Non-pigmented ciliary epithelial cell (primary cell): ENCODE measurements at regions not wholly inside any gene's neighbourhood (a gene's known extent, or its start where the extent isn't known, plus 50 kb on each side); places are given as distances from the start of the nearest gene placed in this dataset.

ENCODE experiments used
- DNase-seq: peaks from one replicate; pipeline ENCODE4 v3.0.0-alpha.2; 2010; ENCODE audit warnings: low read depth

DNA sequence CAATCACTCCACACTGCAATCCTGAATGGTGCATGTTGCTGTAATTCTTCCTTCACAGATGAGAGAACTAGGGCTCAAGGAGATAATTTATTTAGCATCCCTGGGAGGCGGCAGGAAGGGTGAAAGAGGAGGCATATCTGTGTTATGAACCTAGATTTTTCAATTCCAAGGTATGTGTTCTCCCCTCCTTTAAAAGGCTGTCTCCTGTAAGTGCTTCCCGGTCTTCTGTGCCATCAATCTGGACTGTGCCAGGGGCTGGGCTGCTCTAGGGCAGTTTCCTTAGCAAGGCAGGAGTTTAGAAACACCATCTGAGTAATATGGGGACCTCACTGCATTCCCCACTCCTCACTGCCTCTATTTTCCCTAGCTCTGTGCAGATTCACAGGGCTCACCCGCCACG lies 185.0 kb downstream of the RFC3 start:
- DNase-seq: no peak

DNA sequence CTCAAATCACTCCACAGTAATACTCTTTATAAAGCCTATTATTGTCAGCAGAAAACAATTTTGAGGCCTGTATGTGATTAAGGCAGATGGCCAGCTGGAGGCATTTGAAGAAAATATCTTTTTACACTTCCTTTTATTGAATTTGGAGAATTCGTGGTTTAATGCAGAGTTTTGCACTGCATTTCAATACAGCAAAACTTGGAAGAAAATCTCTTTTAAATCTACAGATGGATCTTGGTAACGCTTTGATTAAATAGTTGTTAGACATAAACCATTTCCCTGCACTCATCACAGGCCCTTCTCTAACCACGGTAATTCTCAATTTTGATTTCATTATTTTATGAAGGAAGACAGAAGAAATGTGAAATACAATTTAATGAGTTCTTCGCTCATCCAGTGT lies 185.7 kb downstream of the RFC3 start:
- DNase-seq: no peak

DNA sequence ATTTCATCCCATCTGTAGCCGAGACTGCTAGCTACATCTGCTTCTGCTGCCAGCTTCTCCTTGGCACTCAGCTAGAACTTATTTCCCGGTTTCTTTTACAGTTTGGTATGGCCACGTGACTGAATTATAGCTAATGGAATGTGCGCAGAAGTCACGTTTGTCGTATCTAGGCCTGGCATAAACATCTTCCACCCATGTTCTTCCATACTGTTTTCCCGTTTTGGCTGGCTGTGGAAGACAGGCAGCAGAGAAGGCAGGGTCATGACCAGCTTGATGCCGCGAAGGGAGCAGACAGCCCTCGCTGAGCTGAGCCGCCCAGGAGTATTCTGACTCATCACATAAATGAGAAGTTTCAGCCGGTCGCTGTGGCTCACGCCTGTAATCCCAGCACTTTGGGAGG lies 186.7 kb downstream of the RFC3 start:
- DNase-seq: no peak

DNA sequence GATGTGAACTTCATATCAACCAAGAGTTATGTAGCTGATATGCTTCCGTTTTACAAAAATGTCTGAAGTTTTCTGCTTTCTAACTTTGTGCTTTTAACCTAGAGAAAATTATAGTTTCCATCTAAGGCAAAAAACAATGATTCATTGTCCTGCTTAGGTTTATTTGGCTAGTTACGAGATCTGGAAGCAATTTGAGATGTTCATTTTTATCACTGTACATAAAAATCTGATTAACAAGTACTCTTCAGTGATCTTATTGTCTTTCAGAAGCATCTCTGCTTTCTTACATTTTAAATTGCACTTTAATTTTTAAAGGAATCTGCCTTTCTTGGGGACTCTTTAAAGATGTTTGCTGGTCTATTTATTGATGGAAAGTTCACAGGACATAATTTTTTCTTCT lies 188.1 kb downstream of the RFC3 start:
- no peak for DNase-seq

DNA sequence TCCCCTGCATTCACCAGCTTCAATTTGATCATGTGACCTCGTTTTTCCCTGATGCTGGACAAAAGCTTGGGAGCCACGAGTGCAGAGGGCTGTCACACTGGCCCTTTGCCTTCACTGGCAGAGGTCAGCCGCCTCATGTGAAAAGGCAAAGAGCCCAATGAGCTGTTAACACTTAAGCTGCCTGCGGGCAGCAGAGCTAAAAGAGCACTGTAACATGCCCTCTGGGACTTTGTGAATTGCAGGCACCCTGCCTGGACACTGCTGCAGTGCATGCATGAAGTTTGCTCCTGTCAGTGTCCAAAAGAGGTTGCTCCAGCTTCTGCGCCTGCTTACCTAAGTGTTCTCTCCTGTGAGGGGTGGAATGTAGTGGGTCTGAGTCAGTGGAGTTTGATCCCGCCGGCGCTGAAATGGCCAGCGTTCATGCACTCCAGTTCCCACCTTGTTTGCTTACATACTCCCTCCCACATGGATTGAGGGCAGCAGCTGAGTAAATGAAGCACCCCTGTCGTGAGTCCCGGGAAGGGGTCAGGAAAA lies 193.7 kb downstream of the RFC3 start:
- DNase-seq: no peak

DNA sequence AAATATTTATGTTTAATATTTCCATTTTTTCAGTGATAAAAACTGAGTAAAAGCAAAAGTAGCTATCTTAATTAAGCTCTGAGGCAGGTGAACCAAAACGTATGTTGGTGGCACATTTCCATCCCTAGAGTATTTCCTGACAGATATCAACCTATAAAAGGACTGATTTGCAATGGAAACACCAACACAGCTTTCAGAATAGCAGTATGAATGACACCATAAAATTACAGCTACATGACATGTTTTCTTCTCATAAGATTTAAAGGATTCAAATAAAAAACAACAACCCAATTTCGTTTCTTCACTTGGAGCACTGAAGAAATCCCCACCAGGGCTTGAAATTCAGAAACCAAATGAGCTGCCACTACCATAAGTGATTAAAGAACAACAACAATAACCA lies 194.4 kb downstream of the RFC3 start:
- no peak for DNase-seq

DNA sequence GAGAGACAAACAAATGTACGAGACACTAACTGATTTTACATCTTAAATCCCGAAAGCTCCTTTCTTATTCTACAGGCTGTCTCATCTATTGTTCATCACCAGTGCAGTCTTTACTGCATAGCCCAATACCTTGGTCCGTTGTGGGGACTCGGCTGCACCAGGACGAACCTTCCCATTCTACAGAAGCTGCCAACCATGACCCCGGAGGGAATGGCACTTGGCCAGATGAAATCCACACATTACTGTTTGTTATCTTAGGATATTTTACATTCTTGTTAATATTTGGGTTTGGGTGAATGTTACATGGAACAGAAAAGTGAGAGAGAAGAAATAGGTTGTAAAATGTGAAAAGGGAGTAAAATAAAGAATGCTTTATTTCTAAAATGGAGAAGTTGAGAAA lies 195.1 kb downstream of the RFC3 start:
- DNase-seq: no peak

DNA sequence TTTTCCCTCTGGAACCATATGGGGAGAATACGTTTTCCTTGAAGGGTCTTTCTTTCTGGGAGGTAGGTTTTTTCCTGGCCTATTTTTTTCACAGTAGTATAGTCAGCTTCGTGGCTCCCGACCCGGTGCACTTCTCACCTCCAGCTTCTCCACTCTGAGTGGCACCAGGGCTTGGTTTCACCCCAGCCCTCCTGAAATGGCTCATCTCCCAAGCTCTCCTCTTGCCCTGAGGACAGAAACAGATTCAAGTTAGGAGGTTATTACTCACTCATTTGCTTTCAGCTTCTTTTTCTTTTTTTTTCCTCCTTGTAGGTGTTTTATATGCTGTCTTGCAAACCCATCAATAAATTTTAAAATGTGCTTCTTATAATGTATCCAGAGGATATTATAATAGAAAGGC lies 199.3 kb downstream of the RFC3 start:
- no peak for DNase-seq

DNA sequence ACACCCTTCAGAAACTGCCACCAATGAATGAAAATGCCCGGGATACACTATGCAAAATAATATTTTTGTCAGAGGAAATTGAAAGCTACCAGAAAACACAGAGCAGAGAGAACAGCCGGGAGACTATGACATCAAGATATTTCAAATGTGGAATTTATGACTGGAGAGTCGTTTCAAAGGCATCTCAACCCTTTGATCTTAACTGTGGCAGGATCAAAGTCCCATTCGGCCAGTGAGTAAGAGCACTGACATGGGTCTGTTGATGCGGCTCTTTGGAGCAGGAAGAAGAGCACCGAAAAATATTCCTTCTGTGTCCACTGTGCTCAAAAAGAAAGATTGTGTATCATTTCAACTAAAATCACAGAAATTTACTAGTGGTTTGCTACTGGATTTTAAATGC lies 201.9 kb downstream of the RFC3 start:
- DNase-seq: no peak

DNA sequence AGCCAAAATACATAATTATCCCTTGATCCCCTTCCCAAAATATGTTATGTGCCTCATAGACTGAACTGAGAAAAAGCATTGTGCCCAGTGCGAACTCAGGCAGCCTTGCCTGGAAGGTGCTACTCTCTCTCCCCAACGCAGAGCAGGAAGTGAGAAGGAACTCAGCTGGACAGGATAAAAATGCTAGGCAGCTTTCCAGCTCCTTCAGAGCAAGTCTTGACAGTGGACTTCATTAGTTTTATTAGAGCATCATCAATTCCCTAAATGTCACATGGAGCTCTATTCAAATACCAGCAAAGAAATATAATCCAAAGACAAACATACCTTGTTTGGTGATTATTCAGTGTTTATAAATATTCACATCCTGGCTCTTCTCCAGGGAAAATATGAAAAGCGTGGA lies 202.4 kb downstream of the RFC3 start:
- DNase-seq: no peak

DNA sequence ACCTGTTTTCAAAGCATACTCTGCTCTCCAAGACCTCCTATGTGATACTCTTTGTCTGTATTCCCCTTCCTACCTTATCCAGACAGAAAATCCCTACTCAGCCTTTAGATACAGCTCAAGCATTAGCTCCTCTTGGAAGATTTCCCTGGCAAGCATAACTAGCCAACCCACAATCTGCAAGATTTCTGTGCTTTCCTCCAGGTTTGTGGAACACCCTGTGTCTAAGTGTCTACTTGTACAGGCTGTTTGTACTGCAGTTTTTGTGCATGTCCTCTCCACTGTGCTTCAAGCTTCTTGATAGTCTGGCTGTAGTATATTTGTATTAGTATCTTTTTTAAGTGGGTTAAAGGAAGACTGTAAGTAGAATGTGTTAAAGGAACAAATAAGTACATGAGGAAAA lies 203.7 kb downstream of the RFC3 start:
- DNase-seq: no peak

DNA sequence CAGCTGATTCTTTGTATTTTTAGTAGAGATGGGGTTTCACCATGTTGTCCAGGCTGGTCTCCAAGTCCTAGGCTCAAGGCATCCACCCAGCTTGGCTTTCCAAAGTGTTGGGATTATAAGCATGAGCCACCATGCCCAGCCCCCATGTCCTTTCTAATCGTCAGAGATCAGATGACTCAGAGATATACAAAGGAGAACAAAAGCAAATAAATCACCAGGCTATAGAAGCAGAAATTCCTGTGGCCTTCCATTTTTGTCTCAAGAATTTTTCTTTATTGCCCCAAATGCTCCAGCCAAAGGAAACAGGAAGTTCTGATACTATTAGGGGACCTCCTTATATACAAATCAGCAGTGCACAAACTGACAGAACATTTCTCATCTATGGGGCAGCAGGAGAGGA lies 207.8 kb downstream of the RFC3 start:
- DNase-seq: peak; percentile 60

DNA sequence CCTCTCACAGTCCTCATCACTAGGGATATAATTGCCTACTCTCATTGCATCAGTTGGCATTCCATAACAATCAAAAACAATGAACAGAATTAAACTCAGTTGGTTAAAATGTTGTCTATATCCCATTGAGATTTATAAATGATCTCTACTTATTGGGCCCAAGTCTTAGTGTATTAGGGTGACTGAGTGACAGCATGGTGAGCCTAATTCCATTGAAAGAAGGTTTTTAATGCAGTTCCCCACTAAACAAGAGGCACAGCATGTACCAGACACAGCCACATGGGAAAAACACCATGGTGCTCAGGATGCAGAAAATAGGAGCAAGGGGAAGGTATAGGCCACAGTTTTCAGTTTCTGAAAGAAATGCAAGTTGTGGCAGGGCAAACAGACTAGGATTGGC lies 208.4 kb downstream of the RFC3 start:
- no peak for DNase-seq

DNA sequence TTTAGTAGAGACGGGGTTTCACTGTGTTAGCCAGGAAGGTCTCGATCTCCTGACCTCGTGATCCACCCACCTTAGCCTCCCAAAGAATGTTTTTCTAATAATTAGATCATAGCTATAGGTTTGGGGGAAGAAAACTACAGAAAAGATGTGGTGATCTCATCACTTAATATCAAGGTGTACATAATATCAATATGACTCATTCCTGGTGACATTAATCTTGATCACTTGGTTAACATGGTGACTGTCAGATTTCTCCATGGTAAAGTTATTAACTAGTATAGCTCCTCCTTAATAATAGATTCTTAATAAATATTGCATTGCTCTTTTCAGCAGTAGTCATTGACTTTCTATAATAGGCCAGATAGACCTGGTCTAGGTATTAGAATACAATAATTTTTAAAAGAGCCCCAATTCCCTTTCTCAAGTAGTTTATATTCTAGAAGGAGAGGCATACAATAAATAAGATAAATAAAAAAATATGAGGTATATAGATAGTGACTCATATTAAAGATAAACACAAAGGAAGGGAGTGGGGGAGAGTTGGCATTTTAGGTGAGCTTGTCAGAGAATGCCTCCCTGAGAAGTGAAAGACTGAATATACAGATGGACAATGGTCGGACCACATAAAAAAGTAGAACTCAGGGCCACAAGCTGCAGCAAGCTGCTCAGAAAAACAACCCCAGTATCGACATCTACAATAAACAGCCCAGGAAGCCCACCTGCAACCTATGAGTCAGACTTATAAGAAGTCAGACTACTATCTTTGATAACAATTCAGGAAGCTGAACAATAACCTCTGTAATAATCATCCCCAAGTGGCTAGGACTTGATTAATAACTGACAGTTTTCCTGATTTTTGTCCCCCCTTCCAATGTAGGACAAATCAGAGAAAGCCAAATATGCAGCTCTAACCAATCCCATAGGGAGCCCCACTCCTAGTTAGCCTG lies 210.8 kb downstream of the RFC3 start:
- no peak for DNase-seq

DNA sequence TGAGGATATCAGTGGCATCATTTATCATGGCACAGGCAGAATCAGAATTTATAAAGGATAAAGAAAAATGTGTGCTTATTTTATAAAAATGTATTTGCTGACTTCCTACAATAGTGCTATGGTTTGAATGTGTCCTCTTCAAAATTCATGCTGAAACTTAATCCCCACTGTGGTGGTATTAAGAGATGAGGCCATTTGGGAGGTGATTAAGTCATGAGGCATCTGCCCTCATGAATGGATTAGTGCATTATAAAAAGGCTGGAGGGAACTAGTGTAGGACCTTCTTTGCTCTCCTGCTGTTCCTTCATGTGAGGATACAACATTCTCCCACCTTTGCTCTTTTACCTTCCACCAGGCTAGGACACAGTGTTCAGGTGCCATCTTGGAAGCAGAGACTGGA lies 212.8 kb downstream of the RFC3 start:
- DNase-seq: no peak

DNA sequence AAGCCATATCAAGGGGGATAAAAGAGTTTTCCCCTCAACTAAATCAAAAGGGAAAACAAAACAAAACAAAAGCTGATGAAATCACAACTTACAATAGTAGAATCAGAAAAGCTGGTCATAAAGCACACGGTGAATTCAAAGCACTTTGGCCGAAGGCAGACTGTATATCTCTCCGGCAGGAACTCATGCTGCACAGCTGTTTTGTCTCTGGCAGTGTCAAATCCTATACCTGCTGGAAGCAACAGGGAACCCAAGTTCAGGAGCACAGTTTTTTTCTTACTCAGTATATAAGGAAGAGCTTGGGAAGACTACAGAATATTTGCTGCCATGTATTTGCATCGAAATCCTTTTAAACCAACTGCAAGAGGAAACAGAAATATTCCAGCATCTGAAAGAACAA lies 213.7 kb downstream of the RFC3 start:
- no peak for DNase-seq

DNA sequence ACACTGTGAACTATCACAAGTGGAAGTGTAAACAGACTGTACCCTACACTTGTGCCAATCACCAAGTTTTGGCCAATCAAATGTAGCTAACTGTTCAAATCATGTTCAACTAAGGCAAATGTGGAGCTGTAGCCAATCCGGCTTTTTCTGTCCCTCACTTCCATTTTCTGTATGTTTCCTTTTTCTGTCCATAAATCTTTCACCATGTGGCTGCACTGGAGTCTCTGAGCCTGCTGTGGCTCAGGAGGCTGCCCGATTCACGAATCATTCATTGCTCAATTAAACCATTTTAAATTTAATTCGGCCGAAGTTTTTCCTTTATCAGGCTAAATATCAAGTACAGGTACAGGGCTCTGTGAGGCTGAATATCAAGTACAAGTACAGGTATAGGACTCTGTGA lies 216.5 kb downstream of the RFC3 start:
- no peak for DNase-seq

DNA sequence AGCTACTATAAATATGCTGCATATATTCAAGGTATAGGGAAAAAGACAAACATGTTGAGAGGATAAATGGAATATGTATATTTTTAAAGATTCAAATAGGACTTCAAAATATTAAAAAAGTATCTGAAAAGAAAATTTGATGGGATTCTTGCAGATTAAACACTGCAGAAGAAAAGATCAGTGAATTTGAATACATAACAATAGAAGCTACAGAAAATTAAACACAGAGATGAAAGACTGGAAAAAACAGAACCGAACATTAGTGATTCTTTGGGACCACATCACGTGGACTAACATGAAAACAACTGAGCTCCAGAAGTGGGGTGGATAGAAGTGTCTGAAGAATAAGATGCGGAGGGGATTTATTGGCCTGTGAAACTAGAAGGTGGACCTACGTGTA lies 217.2 kb downstream of the RFC3 start:
- DNase-seq: no peak

DNA sequence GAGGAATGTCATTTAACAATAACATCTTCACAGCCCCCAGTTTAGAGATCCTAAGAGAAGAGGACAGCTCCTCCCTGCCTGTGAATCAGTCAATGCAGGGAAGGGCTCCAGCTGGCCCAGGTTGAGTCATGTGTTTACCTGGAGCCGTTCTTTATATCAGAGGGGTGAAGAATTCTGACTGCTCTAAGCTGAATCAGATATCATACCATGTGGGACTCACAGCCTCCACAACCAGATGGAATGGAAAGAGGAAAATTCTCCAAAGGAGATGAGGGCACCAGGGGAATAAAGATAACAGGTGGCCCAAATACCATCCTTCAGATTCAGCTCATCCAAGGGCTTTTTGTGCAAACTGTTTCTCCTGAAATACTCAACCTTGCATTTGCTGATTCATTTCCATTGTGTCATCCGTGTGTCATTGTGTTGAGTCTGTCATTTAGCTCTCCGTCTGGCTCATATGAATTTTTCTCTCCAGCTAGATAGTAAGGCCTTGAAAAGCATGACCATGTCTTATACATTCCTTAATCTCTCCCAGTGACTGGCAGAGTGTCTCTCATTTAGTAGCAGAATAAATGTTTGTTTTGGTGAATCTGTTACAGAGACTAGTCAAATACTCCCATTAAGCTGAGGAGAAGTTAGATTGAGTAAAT lies 217.9 kb downstream of the RFC3 start:
- no peak for DNase-seq

DNA sequence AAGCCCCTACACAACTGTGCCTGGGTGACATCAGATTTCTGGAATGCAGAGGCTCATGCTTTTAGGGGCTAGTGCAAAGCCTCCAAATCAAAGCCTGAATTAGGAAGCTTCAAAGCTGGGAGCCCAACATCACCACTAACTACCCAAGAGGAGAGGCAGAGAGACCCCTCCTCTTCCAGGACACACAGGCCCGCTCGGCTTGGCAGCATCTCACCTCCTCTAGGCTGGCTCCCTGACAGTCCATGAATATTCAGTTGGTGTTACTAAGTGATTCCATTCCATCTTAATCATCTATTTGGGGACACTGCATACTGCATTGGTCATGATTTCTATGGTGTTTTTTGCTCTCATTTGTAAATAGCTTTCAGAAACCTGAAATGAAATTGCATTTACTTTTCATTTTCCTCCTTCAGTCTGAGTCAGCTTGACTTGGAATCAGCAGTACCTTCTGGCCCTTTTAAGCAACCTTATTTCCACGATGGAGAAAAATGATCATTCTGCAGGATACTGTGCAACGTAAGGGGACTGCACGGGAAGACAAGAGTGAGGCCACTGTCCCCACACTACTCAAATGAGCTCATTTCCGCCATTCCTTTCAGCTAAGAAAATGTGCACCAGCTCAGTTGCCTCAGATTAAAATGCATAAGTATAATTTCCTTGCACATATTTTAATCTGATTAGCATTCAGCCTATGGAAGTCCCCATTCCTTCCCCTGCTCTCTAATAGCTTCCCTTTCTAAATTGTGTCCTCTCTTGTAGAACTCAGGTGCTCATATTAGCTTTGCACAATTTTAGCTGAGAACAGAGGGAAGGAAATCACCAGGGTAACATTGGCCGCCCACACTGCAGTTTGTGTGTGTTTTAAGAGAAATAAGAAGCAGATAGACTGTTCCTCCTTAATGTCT lies 219.9 kb downstream of the RFC3 start:
- DNase-seq: no peak

DNA sequence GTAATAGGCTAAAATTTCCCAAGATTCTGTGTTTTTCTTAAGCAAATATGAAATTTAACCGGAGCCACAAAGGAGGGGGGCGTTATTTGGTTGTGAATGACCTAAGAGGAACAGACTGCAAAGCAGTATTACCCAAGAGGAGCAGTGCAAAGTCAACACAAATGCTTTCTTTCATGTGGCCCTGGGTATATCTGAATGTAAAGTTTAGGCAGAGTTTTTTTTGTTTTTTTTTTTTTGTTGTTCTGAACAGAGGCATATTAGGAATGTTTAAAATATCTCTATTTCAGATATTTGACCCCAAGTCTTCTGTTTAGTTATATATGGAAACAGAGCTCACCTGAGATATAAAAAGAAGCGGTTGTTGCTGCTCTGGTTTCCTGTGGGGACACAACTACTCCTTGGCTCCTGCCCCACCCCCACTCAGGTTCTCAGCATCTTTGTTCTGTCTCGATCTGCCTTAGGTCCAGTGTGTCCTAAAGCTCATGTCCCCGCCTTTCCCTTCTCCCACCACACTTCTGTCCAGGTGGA lies 220.7 kb downstream of the RFC3 start:
- no peak for DNase-seq

DNA sequence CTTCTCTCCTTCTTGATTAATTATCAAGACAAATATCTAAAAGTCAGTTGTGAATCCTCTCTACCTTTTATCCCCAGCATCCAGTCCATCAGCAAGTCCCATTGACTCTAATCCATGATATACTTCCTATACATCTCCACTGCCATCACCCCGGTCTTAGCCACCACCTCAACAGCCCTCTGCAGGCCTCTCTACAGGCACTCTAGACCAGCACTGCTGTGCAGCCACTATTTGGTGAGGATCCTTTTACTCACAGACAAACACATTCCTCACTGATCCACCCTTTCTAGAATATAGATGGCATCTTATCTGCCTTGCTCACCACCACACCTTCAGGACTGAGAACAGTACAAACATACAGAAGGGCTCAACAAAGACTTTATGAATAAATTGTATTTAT lies 221.7 kb downstream of the RFC3 start:
- no peak for DNase-seq
